Peyer's patch (tissue), 4 donors: ENCODE measurements at regions not wholly inside any gene's neighbourhood (a gene's known extent, or its start where the extent isn't known, plus 50 kb on each side); places are given as distances from the start of the nearest gene placed in this dataset.
"Not testable (repeated sequence)": the region's sequence is repeated elsewhere in the genome, so short reads cannot be mapped to it uniquely, and the experiment has no call there.

ENCODE experiments used
- DNase-seq, 3 donors: peaks; one replicate each; pipeline ENCODE4 v3.0.0-alpha.2; 2017 to 2019
- H3K27ac ChIP-seq, 4 donors: fragments of 200-600 bp; sonication (generic); one replicate each; pipeline ENCODE4 v1.5.1; 2016 to 2019
- H3K27me3 ChIP-seq, 2 donors: fragments of 200-600 bp; sonication (generic); one replicate each; pipeline ENCODE4 v1.5.1; 2019
- H3K36me3 ChIP-seq, 3 donors: fragments of 200-600 bp; sonication (generic); one replicate each; pipeline ENCODE4 v1.5.1; 2016 to 2019
- H3K4me1 ChIP-seq, 4 donors: fragments of 200-600 bp; sonication (generic); one replicate each; pipeline ENCODE4 v1.5.1; 2016 to 2019
- H3K4me3 ChIP-seq, 4 donors: fragments of 200-600 bp; sonication (generic); 1 replicate in 3 of 4; 2 replicates in 1 of 4; pipeline ENCODE4 v1.5.1; 2016 to 2019; ENCODE audit warnings: mild to moderate bottlenecking in 1 of 4
- H3K9me3 ChIP-seq, 4 donors: fragments of 200-600 bp; sonication (generic); one replicate each; pipeline ENCODE4 v1.5.1; 2016 to 2019; ENCODE audit warnings: mild to moderate bottlenecking in 1 of 4
- small RNA-seq, 2 donors: library from RNA; depleted of rRNA; stranded (forward); fragments of <200 nt; gene quantifications; one replicate each; pipeline ENCODE3, GENCODE V24; 2016

DNA sequence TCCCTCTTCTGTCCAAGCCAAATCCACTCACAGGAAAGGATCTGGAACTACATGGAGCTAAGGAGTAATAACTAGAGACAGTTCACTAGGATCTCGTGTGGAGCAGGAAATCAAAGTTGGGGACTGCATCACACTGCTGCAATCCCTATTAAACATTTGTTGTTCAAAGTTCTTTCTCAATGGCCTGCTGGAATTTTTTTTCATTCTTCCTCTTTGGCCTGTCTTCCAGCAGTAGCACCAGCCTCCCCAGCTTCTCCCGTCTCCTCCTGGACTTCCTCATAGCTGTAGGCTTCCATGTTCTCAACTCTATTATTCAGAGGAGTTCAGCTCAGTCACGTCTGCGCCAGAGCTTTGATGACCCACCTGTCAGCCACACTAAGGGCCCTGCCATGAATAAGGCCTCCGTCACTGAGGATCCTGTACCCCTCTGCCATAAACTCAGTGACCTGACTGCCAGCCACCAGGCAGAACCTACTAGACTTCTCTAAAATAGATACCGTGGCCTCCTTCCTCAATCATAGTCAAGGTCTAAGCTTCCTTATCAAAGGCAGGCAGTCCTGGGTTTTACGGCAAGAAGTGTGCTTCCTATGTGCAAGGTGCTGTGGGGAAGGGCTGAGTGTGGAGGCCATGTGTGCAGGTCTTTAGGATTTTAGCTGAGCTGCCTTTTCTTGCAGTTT lies 60.9 kb upstream of the PLGLB2 start:
- H3K27ac ChIP-seq, H3K4me3 ChIP-seq, DNase-seq, H3K9me3 ChIP-seq, H3K27me3 ChIP-seq, H3K4me1 ChIP-seq, H3K36me3 ChIP-seq: not testable (repeated sequence)

- not testable (repeated sequence) for H3K4me3 ChIP-seq, DNase-seq, H3K4me1 ChIP-seq, H3K36me3 ChIP-seq, H3K9me3 ChIP-seq, H3K27me3 ChIP-seq
- H3K27ac ChIP-seq: peak overlapping the region in 1 of 4 donors; percentile 46
Observed at GRCh38 chr2:87687550-87688270, 60.2 kb upstream of the PLGLB2 start.

GRCh38 chr2:87691899-87692592 lies 55.8 kb upstream of the PLGLB2 start:
- not testable (repeated sequence) for H3K27ac ChIP-seq, H3K27me3 ChIP-seq, H3K9me3 ChIP-seq, DNase-seq, H3K4me1 ChIP-seq, H3K4me3 ChIP-seq, H3K36me3 ChIP-seq

- not testable (repeated sequence) for H3K27ac ChIP-seq, DNase-seq, H3K4me1 ChIP-seq, H3K9me3 ChIP-seq, H3K27me3 ChIP-seq, H3K36me3 ChIP-seq, H3K4me3 ChIP-seq
Observed at GRCh38 chr2:87692914-87693313, 55.0 kb upstream of the PLGLB2 start.

GRCh38 chr2:87693882-87694281 lies 54.0 kb upstream of the PLGLB2 start:
- not testable (repeated sequence) for H3K4me1 ChIP-seq, H3K9me3 ChIP-seq, DNase-seq, H3K4me3 ChIP-seq, H3K27ac ChIP-seq, H3K27me3 ChIP-seq, H3K36me3 ChIP-seq

DNA sequence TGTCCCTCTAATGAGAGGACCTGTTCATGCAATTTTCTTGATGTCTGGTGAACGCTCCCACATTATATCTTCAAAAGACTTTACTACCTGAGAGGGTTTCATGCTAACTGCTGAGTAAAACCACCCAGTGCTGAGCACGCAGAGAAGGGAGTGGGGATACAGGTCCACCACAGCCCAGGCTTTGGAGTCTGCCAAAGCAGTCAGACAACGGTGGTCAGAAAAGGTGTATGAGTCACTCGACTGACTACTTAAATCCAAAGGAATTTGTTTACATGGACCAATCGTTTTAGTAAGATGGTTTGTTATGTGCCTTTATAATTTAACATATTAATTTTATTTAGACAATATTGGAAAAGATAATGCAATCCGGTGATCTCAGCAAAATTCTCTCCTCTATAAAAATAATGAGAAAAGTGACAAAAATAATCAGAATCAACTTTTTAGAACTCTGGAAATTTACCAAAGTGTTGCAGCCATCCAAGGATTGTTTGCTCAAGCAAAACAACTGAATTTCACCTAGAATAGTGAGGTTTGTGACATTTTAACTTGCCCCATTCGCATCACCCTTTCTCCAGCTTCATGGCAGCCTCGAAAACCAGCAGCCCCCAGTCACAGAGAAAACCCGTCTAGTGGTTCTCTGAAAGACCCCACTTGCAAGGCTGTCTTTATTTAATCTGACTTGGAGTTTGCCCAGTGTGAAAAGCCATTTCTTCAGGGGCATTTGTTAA lies 52.1 kb upstream of the PLGLB2 start:
- not testable (repeated sequence) for H3K27me3 ChIP-seq, H3K36me3 ChIP-seq, H3K9me3 ChIP-seq, DNase-seq, H3K4me3 ChIP-seq, H3K4me1 ChIP-seq, H3K27ac ChIP-seq

Small RNA genes lying in the stretch of these regions (small RNA-seq; reads per million reads assigned to genes)
- gene MIR4771-1: 0 reads per million in 2 donors
